ENCODE measurements at regions not wholly inside any gene's neighbourhood (a gene's known extent, or its start where the extent isn't known, plus 50 kb on each side); places are given as distances from the start of the nearest gene placed in this dataset.

GRCh38 chr3:187979564-187979963 lies 174.4 kb upstream of the LPP start:
- TF ChIP-seq RFX5 (IDR thresholded peaks at IDR 0.05; ENCODE audit: low read length) (no peak), FOXJ3 (CRISPR knock-in tag; IDR thresholded peaks at IDR 0.05) (no peak), MXI1 (IDR thresholded peaks at IDR 0.05; ENCODE audit: low read depth, low read length) (no peak), CHD2 (IDR thresholded peaks at IDR 0.05; ENCODE audit: low read length, partially characterized antibody) (no peak), EZH2phosphoT487 (IDR thresholded peaks at IDR 0.05; ENCODE audit: borderline replicate concordance, low read depth) (no peak), PBX3 (IDR thresholded peaks at IDR 0.05) (no peak), SMC3 (IDR thresholded peaks at IDR 0.05; ENCODE audit: low read depth, low read length) (no peak), SIN3A (IDR thresholded peaks at IDR 0.05; ENCODE audit: borderline replicate concordance, low read depth, low read length) (no peak), MEF2A (IDR thresholded peaks at IDR 0.05; ENCODE audit: borderline replicate concordance, low read depth) (no peak), ELF1 (IDR thresholded peaks at IDR 0.05) (no peak)
- TF ChIP-seq, protein P1, sequence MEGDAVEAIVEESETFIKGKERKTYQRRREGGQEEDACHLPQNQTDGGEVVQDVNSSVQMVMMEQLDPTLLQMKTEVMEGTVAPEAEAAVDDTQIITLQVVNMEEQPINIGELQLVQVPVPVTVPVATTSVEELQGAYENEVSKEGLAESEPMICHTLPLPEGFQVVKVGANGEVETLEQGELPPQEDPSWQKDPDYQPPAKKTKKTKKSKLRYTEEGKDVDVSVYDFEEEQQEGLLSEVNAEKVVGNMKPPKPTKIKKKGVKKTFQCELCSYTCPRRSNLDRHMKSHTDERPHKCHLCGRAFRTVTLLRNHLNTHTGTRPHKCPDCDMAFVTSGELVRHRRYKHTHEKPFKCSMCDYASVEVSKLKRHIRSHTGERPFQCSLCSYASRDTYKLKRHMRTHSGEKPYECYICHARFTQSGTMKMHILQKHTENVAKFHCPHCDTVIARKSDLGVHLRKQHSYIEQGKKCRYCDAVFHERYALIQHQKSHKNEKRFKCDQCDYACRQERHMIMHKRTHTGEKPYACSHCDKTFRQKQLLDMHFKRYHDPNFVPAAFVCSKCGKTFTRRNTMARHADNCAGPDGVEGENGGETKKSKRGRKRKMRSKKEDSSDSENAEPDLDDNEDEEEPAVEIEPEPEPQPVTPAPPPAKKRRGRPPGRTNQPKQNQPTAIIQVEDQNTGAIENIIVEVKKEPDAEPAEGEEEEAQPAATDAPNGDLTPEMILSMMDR (IDR thresholded peaks at IDR 0.05), result no peak
- TF ChIP-seq, protein P2, sequence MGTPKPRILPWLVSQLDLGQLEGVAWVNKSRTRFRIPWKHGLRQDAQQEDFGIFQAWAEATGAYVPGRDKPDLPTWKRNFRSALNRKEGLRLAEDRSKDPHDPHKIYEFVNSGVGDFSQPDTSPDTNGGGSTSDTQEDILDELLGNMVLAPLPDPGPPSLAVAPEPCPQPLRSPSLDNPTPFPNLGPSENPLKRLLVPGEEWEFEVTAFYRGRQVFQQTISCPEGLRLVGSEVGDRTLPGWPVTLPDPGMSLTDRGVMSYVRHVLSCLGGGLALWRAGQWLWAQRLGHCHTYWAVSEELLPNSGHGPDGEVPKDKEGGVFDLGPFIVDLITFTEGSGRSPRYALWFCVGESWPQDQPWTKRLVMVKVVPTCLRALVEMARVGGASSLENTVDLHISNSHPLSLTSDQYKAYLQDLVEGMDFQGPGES (IDR thresholded peaks at IDR 0.05; ENCODE audit: low read depth, low read length), result no peak

All from SK-N-SH (cell line).